PC-3 (cell line): ENCODE measurements at regions not wholly inside any gene's neighbourhood (a gene's known extent, or its start where the extent isn't known, plus 50 kb on each side); places are given as distances from the start of the nearest gene placed in this dataset.

ENCODE experiments used
- CTCF ChIP-seq: fragments of 300-600 bp; sonication (generic); conservative IDR thresholded peaks from 2 replicates; pipeline ENCODE4 v1.5.1; 2017; ENCODE audit warnings: antibody characterized with exemption, low read depth, mild to moderate bottlenecking, low read length
- EZH2 ChIP-seq: fragments of 300-600 bp; sonication (generic); IDR thresholded peaks from one replicate; pipeline ENCODE4 v1.6.1; 2017; ENCODE audit warnings: antibody characterized with exemption, mild to moderate bottlenecking, low read length; ENCODE audit not compliant: unreplicated experiment
- EZH2phosphoT487 ChIP-seq: fragments of 300-600 bp; sonication (generic); IDR thresholded peaks from 2 replicates; pipeline ENCODE4 v1.6.1; 2018; ENCODE audit warnings: mild to moderate bottlenecking, antibody characterized with exemption, low read length, borderline replicate concordance

GRCh38 chr3:31352331-31352730 lies 180.4 kb upstream of the STT3B start:
- no peak for TF ChIP-seq CTCF
- TF ChIP-seq EZH2, result no peak
- no peak for TF ChIP-seq EZH2phosphoT487
